WTC11 (cell line): ENCODE measurements at regions not wholly inside any gene's neighbourhood (a gene's known extent, or its start where the extent isn't known, plus 50 kb on each side); places are given as distances from the start of the nearest gene placed in this dataset.

ENCODE experiments used
- ATF3 ChIP-seq: sonication (generic); formaldehyde crosslinking; conservative IDR thresholded peaks from 2 replicates; pipeline ENCODE4 v1.8.1; 2022; ENCODE audit warnings: mild to moderate bottlenecking, missing genetic modification reagents
- ATF6 ChIP-seq: sonication (generic); formaldehyde crosslinking; IDR thresholded peaks from 2 replicates; pipeline ENCODE4 v1.8.1; 2023; ENCODE audit warnings: mild to moderate bottlenecking, missing genetic modification reagents
- CBFB ChIP-seq: sonication (generic); formaldehyde crosslinking; IDR thresholded peaks from 2 replicates; pipeline ENCODE4 v1.8.1; 2022; ENCODE audit warnings: mild to moderate bottlenecking, low read depth, missing genetic modification reagents
- CTCF ChIP-seq: fragments of 200-600 bp; IDR thresholded peaks from 2 replicates; pipeline ENCODE4 v1.8.0; 2022; ENCODE audit warnings: antibody characterized with exemption
- E2F4 ChIP-seq: sonication (generic); formaldehyde crosslinking; IDR thresholded peaks from 2 replicates; pipeline ENCODE4 v1.8.1; 2022; ENCODE audit warnings: low read depth, mild to moderate bottlenecking, moderate library complexity, missing genetic modification reagents, borderline replicate concordance
- IRF1 ChIP-seq: sonication (generic); formaldehyde crosslinking; IDR thresholded peaks from 2 replicates; pipeline ENCODE4 v1.8.0; 2023; ENCODE audit warnings: missing genetic modification reagents
- MLX ChIP-seq: sonication (generic); formaldehyde crosslinking; IDR thresholded peaks from 2 replicates; pipeline ENCODE4 v1.8.1; 2023; ENCODE audit warnings: mild to moderate bottlenecking, missing genetic modification reagents, moderate library complexity
- MYBL2 ChIP-seq: sonication (generic); formaldehyde crosslinking; IDR thresholded peaks from 2 replicates; pipeline ENCODE4 v1.8.1; 2023; ENCODE audit warnings: mild to moderate bottlenecking, moderate library complexity, missing genetic modification reagents
- STAT6 ChIP-seq: sonication (generic); formaldehyde crosslinking; conservative IDR thresholded peaks from 2 replicates; pipeline ENCODE4 v1.8.1; 2023; ENCODE audit warnings: mild to moderate bottlenecking, low read depth, missing genetic modification reagents, moderate library complexity
- TEAD4 ChIP-seq: sonication (generic); formaldehyde crosslinking; IDR thresholded peaks from 2 replicates; pipeline ENCODE4 v1.8.0; 2022; ENCODE audit warnings: mild to moderate bottlenecking, missing genetic modification reagents
- ZNF425 ChIP-seq: fragments of 250-450 bp; sonication (Bioruptor Pico); conservative IDR thresholded peaks from 2 replicates; pipeline ENCODE4 v1.9.0; 2021; ENCODE audit warnings: mild to moderate bottlenecking

GRCh38 chr9:108035487-108035886, 545.9 kb upstream of the KLF4 start:
- TF ChIP-seq IRF1 (CRISPR knock-in tag) = no peak
- no peak for TF ChIP-seq MLX (CRISPR knock-in tag)
- TF ChIP-seq CTCF = no peak
- TF ChIP-seq CBFB (CRISPR knock-in tag) = no peak
- TF ChIP-seq TEAD4 (CRISPR knock-in tag) = no peak
- no peak for TF ChIP-seq ZNF425 (CRISPR knock-in tag)
- TF ChIP-seq E2F4 = no peak
- TF ChIP-seq MYBL2 = no peak
- TF ChIP-seq ATF6 (CRISPR knock-in tag) = no peak
- no peak for TF ChIP-seq STAT6
- no peak for TF ChIP-seq ATF3
